ENCODE measurements at regions not wholly inside any gene's neighbourhood (a gene's known extent, or its start where the extent isn't known, plus 50 kb on each side); places are given as distances from the start of the nearest gene placed in this dataset.

DNA sequence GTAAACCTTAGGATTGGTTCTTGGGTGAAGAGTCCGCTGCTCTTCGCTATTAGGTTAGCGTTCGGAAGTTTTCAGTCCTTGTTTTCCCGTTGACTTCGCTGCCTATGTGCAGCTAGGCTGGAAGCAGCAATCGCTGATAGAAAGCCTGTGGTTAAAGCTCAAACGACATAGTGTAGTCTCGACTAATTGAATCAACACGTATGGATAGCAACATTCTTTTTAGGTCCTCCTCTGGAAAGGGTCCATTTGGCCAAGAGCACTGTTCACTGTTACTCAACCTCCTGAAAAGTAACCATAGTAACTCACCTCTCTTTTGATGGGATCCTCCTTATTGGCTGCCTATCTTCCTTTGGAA, 355.5 kb downstream of the SNAPC1 start:
- H3K9me3 ChIP-seq: peaks cover 8% of the 10 kb centered on the region
- TF ChIP-seq Cebpa-rat (IDR thresholded peaks at IDR 0.05): no peak
- no peaks in the 10 kb centered on the region for H3K4me1 ChIP-seq
- no peak overlapping the region for H3K27ac ChIP-seq
- H3K27me3 ChIP-seq: peaks cover 35% of the 10 kb centered on the region
- H3K36me3 ChIP-seq: no peaks in the 10 kb centered on the region
- H3K9ac ChIP-seq: no peak overlapping the region
- no peaks in the 10 kb centered on the region for H4K20me1 ChIP-seq
- H3K4me2 ChIP-seq: peak overlapping the region; percentile 74
- peak overlapping the region; percentile 56 for H3K4me3 ChIP-seq

DNA sequence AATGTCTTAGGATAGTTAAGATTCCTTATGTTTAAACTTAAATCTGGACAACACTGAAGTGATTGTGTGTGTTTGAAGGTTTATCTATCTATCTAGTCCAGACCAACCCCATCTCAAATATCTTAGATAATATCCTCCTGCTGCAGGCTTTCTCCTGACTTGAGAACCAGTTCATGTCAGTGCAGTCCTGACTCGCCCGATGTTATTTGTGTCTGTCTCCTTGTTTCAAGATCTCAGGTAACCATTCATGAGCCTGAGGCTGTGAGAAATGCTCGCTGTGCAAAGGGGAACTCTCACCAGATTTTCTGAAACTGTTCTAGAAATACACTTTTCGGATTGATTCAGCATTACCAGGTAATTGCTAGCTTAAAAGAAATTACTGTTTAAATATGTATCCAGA, 356.2 kb downstream of the SNAPC1 start:
- no peak overlapping the region for H3K27ac ChIP-seq
- no peaks in the 10 kb centered on the region for H4K20me1 ChIP-seq
- H3K36me3 ChIP-seq: no peaks in the 10 kb centered on the region
- no peak for TF ChIP-seq Cebpa-rat (IDR thresholded peaks at IDR 0.05)
- H3K9ac ChIP-seq: no peak overlapping the region
- no peaks in the 10 kb centered on the region for H3K4me1 ChIP-seq
- H3K27me3 ChIP-seq: peaks cover 35% of the 10 kb centered on the region
- H3K9me3 ChIP-seq: peaks cover 8% of the 10 kb centered on the region
- no peak overlapping the region for H3K4me2 ChIP-seq
- no peak overlapping the region for H3K4me3 ChIP-seq

GRCh38 chr14:62118871-62119270, 356.7 kb downstream of the SNAPC1 start:
- Histone ChIP-seq H4K20me1 (no peaks in the 10 kb centered on the region), H3K36me3 (no peaks in the 10 kb centered on the region), H3K4me2 (no peak overlapping the region), H3K9me3 (peaks cover 8% of the 10 kb centered on the region), H3K27ac (no peak overlapping the region), H3K27me3 (peaks cover 35% of the 10 kb centered on the region), H3K4me1 (no peaks in the 10 kb centered on the region), H3K9ac (no peak overlapping the region), H3K4me3 (no peak overlapping the region)
- TF ChIP-seq Cebpa-rat (IDR thresholded peaks at IDR 0.05): no peak

DNA sequence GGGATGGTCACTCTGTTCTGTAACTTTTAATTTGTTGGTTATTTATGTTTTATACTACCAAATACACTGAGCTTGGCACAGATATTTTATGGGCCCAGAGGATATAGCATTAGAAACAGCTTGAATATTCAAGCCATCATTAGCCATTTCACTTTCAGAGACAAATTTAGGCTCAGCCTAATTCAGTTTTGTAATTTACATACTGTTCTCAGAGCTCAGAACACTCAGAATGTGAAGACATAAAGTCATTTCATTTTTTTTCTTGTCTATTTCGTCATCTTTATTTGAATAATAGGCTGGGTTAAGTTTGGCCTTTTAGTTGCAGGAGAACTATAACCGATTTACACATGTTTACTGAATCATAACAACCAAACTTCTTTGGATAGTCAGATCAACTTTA, 361.7 kb downstream of the SNAPC1 start:
- Histone ChIP-seq H3K4me3 (no peak overlapping the region), H3K4me2 (no peak overlapping the region), H3K27ac (no peak overlapping the region), H3K36me3 (no peaks in the 10 kb centered on the region), H3K27me3 (no peaks in the 10 kb centered on the region; the same call in 1 of the 2 replicates), H3K9me3 (no peaks in the 10 kb centered on the region), H4K20me1 (no peaks in the 10 kb centered on the region), H3K9ac (no peak overlapping the region), H3K4me1 (no peaks in the 10 kb centered on the region)
- no peak for TF ChIP-seq Cebpa-rat (IDR thresholded peaks at IDR 0.05)

GRCh38 chr14:62125793-62126192, 363.6 kb downstream of the SNAPC1 start:
- no peaks in the 10 kb centered on the region for H3K9me3 ChIP-seq
- no peak overlapping the region for H3K4me3 ChIP-seq
- no peaks in the 10 kb centered on the region for H4K20me1 ChIP-seq
- H3K4me2 ChIP-seq: no peak overlapping the region
- H3K27ac ChIP-seq: no peak overlapping the region
- H3K9ac ChIP-seq: no peak overlapping the region
- H3K4me1 ChIP-seq: no peaks in the 10 kb centered on the region
- H3K27me3 ChIP-seq: no peaks in the 10 kb centered on the region
- no peak for TF ChIP-seq Cebpa-rat (IDR thresholded peaks at IDR 0.05)
- no peaks in the 10 kb centered on the region for H3K36me3 ChIP-seq

- no peaks in the 10 kb centered on the region for H3K4me1 ChIP-seq
- H3K36me3 ChIP-seq: no peaks in the 10 kb centered on the region
- TF ChIP-seq Cebpa-rat (IDR thresholded peaks at IDR 0.05): no peak
- no peaks in the 10 kb centered on the region for H3K27me3 ChIP-seq
- H4K20me1 ChIP-seq: no peaks in the 10 kb centered on the region
- no peak overlapping the region for H3K27ac ChIP-seq
- H3K4me2 ChIP-seq: no peak overlapping the region
- no peak overlapping the region for H3K4me3 ChIP-seq
- no peaks in the 10 kb centered on the region for H3K9me3 ChIP-seq
- no peak overlapping the region for H3K9ac ChIP-seq
Measured at GRCh38 chr14:62126879-62127478, 364.8 kb downstream of the SNAPC1 start.

GRCh38 chr14:62130441-62130840, 368.2 kb downstream of the SNAPC1 start:
- no peak overlapping the region for H3K4me3 ChIP-seq
- H3K27me3 ChIP-seq: no peaks in the 10 kb centered on the region
- no peaks in the 10 kb centered on the region for H3K9me3 ChIP-seq
- H3K9ac ChIP-seq: no peak overlapping the region
- no peaks in the 10 kb centered on the region for H4K20me1 ChIP-seq
- H3K36me3 ChIP-seq: no peaks in the 10 kb centered on the region
- H3K4me1 ChIP-seq: no peaks in the 10 kb centered on the region
- no peak overlapping the region for H3K27ac ChIP-seq
- no peak overlapping the region for H3K4me2 ChIP-seq
- no peak for TF ChIP-seq Cebpa-rat (IDR thresholded peaks at IDR 0.05)

DNA sequence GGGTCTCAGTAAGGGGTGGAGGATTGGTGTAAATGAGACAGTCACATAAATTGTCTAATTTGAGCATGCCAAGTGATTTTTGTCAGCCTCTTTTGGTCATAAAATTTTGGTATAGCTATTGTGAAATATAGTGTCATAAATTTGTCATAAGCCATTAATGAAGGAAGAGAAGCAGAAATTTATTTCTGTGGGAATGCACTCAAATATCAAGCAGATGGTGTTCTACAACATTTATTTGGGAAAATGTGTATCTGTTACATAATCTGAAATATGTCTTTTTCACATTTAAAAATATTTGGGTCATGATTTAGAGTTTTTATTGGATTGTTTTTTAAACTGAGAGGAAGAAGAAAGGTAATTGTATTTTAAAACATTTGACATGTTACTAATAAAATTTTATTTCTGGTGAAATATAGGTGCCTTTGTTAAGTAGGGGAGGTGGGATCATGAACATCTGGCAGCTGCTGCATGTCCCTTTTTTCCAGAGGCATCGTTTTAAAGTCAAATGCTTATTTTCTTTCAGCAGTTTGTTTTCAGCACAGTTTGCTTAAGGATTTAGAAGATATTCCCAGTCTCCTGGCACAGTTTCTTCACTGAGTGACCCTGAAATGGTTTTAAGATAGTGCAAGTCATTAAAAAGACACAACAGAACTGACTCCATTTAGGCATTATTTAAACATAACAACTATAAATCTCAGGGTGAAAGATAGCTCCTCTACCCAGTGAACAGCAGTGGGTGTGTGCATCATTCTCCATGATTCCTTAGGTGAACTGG, 371.7 kb downstream of the SNAPC1 start:
- Histone ChIP-seq H3K4me1 (no peaks in the 10 kb centered on the region), H3K4me2 (no peak overlapping the region), H3K36me3 (no peaks in the 10 kb centered on the region), H3K27me3 (no peaks in the 10 kb centered on the region), H3K4me3 (no peak overlapping the region), H4K20me1 (no peaks in the 10 kb centered on the region), H3K27ac (no peak overlapping the region), H3K9me3 (no peaks in the 10 kb centered on the region), H3K9ac (no peak overlapping the region)
- no peak for TF ChIP-seq Cebpa-rat (IDR thresholded peaks at IDR 0.05)

DNA sequence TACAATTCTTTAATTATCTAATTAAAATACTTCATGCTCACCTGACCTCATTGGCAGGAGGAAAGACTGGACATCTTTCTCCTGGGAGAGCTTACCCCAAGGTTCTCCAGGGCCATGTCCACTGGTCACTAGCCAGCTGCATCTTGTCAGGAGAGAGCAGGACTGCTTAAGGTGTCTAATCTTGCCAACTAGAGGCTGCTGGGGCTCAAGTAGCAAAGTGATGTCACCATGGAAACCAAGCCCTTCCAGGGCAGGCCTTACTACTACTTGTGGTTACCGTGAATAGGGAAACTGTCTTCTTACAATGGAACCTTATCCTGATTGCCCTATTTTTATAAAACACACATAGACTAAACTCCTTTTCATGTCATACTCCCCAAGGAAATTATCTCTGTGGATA, 376.4 kb downstream of the SNAPC1 start:
- Histone ChIP-seq H3K9me3 (no peaks in the 10 kb centered on the region), H3K36me3 (no peaks in the 10 kb centered on the region), H3K4me1 (no peaks in the 10 kb centered on the region), H3K27ac (no peak overlapping the region), H3K9ac (no peak overlapping the region), H3K27me3 (no peaks in the 10 kb centered on the region), H4K20me1 (no peaks in the 10 kb centered on the region), H3K4me3 (no peak overlapping the region), H3K4me2 (no peak overlapping the region)
- TF ChIP-seq Cebpa-rat (IDR thresholded peaks at IDR 0.05): no peak

DNA sequence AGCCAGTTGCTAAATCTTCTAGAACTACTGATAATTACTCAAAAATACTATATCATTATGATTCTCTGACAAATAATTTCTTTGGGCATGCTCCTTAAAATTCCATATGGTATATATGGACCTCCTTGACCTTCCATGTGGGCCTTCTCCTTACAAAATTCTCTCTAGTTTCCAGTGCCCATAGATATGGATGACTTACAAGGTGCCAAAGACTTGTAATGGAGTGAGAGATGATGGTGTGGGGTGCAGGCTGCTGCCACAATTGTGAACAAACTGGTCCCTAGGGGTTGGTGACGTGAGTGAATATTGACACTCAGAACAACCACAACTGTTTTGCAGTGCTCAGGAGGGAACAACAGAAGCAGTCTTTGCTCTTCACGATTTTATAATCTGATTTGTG, 378.9 kb downstream of the SNAPC1 start:
- no peak for TF ChIP-seq Cebpa-rat (IDR thresholded peaks at IDR 0.05)
- H3K4me3 ChIP-seq: no peak overlapping the region
- H3K36me3 ChIP-seq: no peaks in the 10 kb centered on the region
- H3K9me3 ChIP-seq: no peaks in the 10 kb centered on the region
- no peak overlapping the region for H3K4me2 ChIP-seq
- H3K27me3 ChIP-seq: no peaks in the 10 kb centered on the region
- H3K27ac ChIP-seq: no peak overlapping the region
- no peak overlapping the region for H3K9ac ChIP-seq
- H3K4me1 ChIP-seq: no peaks in the 10 kb centered on the region
- no peaks in the 10 kb centered on the region for H4K20me1 ChIP-seq
